HepG2 (cell line): ENCODE measurements at regions not wholly inside any gene's neighbourhood (a gene's known extent, or its start where the extent isn't known, plus 50 kb on each side); places are given as distances from the start of the nearest gene placed in this dataset.

Source experiments
- ZBTB7B ChIP-seq: sonication (generic); formaldehyde crosslinking; IDR thresholded peaks from 2 replicates; pipeline ENCODE4 v1.4.0; 2020; ENCODE audit warnings: missing genetic modification reagents
- ZNF274 ChIP-seq: sonication (generic); formaldehyde crosslinking; IDR thresholded peaks from 2 replicates; pipeline ENCODE4 v1.5.1; 2020; ENCODE audit warnings: mild to moderate bottlenecking, missing genetic modification reagents
- ZSCAN20 ChIP-seq: sonication (generic); formaldehyde crosslinking; IDR thresholded peaks from 2 replicates; pipeline ENCODE4 v1.4.0; 2020; ENCODE audit warnings: missing genetic modification reagents, mild to moderate bottlenecking, borderline replicate concordance

- TF ChIP-seq ZSCAN20 (CRISPR knock-in tag) (no peak), ZNF274 (no peak), ZBTB7B (CRISPR knock-in tag) (no peak)
Measured at GRCh38 chr21:14318578-14318977, 64.4 kb downstream of the HSPA13 start.
